ENCODE measurements at regions not wholly inside any gene's neighbourhood (a gene's known extent, or its start where the extent isn't known, plus 50 kb on each side); places are given as distances from the start of the nearest gene placed in this dataset.

- Histone ChIP-seq H3K9me2 (ENCODE audit: insufficient read depth, low read length) (no peaks in the 10 kb centered on the region), H3K9ac (ENCODE audit: low read length) (no peak overlapping the region), H3F3A (ENCODE audit: insufficient read depth, low read length, poor library complexity, severe bottlenecking) (no peaks in the 10 kb centered on the region), H3K79me2 (replicated peaks; ENCODE audit: insufficient read depth, low read length) (no peaks in the 10 kb centered on the region), H3K36me3 (ENCODE audit: insufficient read depth, low read length) (no peaks in the 10 kb centered on the region), H3K9me3 (ENCODE audit: low read length) (no peaks in the 10 kb centered on the region), H3K4me2 (ENCODE audit: low read length) (no peak overlapping the region), H2AFZ (ENCODE audit: low read depth, low read length) (no peak overlapping the region), H4K20me1 (ENCODE audit: insufficient read depth) (no peaks in the 10 kb centered on the region), H3K27me3 (ENCODE audit: insufficient read depth, low read depth, low read length) (no peaks in the 10 kb centered on the region), H3K27ac (ENCODE audit: low read length) (no peak overlapping the region), H3K4me3 (ENCODE audit: low read length) (no peak overlapping the region)
- TF ChIP-seq TAF1 (IDR thresholded peaks at IDR 0.05; ENCODE audit: low read depth): no peak
- no peak for TF ChIP-seq SMC3 (conservative IDR thresholded peaks at IDR 0.05; ENCODE audit: poor library complexity)
- no peak for TF ChIP-seq EP300 (conservative IDR thresholded peaks at IDR 0.05; ENCODE audit: poor library complexity, severe bottlenecking)
- no peak for TF ChIP-seq POLR2AphosphoS5 (IDR thresholded peaks at IDR 0.05)
- no peak for TF ChIP-seq EZH2 (IDR thresholded peaks at IDR 0.05; ENCODE audit: borderline replicate concordance, insufficient read depth, low read length, poor library complexity, severe bottlenecking)
- no peak for TF ChIP-seq MXI1 (conservative IDR thresholded peaks at IDR 0.05; ENCODE audit: poor library complexity, severe bottlenecking)
- no peak for TF ChIP-seq RAD21 (conservative IDR thresholded peaks at IDR 0.05)
- no peak for TF ChIP-seq REST (IDR thresholded peaks at IDR 0.05; ENCODE audit: borderline replicate concordance)
- TF ChIP-seq, protein P1, sequence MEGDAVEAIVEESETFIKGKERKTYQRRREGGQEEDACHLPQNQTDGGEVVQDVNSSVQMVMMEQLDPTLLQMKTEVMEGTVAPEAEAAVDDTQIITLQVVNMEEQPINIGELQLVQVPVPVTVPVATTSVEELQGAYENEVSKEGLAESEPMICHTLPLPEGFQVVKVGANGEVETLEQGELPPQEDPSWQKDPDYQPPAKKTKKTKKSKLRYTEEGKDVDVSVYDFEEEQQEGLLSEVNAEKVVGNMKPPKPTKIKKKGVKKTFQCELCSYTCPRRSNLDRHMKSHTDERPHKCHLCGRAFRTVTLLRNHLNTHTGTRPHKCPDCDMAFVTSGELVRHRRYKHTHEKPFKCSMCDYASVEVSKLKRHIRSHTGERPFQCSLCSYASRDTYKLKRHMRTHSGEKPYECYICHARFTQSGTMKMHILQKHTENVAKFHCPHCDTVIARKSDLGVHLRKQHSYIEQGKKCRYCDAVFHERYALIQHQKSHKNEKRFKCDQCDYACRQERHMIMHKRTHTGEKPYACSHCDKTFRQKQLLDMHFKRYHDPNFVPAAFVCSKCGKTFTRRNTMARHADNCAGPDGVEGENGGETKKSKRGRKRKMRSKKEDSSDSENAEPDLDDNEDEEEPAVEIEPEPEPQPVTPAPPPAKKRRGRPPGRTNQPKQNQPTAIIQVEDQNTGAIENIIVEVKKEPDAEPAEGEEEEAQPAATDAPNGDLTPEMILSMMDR (IDR thresholded peaks at IDR 0.05; ENCODE audit: poor library complexity, severe bottlenecking): no peak
Measured at GRCh38 chr9:90385146-90385545, 257.5 kb downstream of the DIRAS2 start.

GRCh38 chr9:90393365-90394152, 249.1 kb downstream of the DIRAS2 start:
- TF ChIP-seq MXI1 (conservative IDR thresholded peaks at IDR 0.05; ENCODE audit: poor library complexity, severe bottlenecking) (no peak), REST (IDR thresholded peaks at IDR 0.05; ENCODE audit: borderline replicate concordance) (no peak), SMC3 (conservative IDR thresholded peaks at IDR 0.05; ENCODE audit: poor library complexity) (no peak), EP300 (conservative IDR thresholded peaks at IDR 0.05; ENCODE audit: poor library complexity, severe bottlenecking) (no peak), EZH2 (IDR thresholded peaks at IDR 0.05; ENCODE audit: borderline replicate concordance, insufficient read depth, low read length, poor library complexity, severe bottlenecking) (no peak), POLR2AphosphoS5 (IDR thresholded peaks at IDR 0.05) (no peak), TAF1 (IDR thresholded peaks at IDR 0.05; ENCODE audit: low read depth) (no peak), RAD21 (conservative IDR thresholded peaks at IDR 0.05) (no peak)
- TF ChIP-seq, protein P1 (IDR thresholded peaks at IDR 0.05; ENCODE audit: poor library complexity, severe bottlenecking): no peak
- H3K4me2 ChIP-seq (ENCODE audit: low read length): no peak overlapping the region
- no peak overlapping the region for H2AFZ ChIP-seq (ENCODE audit: low read depth, low read length)
- no peaks in the 10 kb centered on the region for H3K9me2 ChIP-seq (ENCODE audit: insufficient read depth, low read length)
- H3K27me3 ChIP-seq (ENCODE audit: insufficient read depth, low read depth, low read length): no peaks in the 10 kb centered on the region
- no peak overlapping the region for H3K27ac ChIP-seq (ENCODE audit: low read length)
- H4K20me1 ChIP-seq (ENCODE audit: insufficient read depth): no peaks in the 10 kb centered on the region
- H3K4me3 ChIP-seq (ENCODE audit: low read length): no peak overlapping the region
- no peak overlapping the region for H3K9ac ChIP-seq (ENCODE audit: low read length)
- H3K9me3 ChIP-seq (ENCODE audit: low read length): no peaks in the 10 kb centered on the region
- H3F3A ChIP-seq (ENCODE audit: insufficient read depth, low read length, poor library complexity, severe bottlenecking): no peaks in the 10 kb centered on the region
- no peaks in the 10 kb centered on the region for H3K79me2 ChIP-seq (replicated peaks; ENCODE audit: insufficient read depth, low read length)
- H3K36me3 ChIP-seq (ENCODE audit: insufficient read depth, low read length): no peaks in the 10 kb centered on the region
